Activated naive CD8-positive, alpha-beta T cell treated with anti-CD3 and anti-CD28 coated beads, Interleukin-2, amount 10 ng/mL, durations not matched to agents 7 days and 5 days (primary cell): ENCODE measurements at regions not wholly inside any gene's neighbourhood (a gene's known extent, or its start where the extent isn't known, plus 50 kb on each side); places are given as distances from the start of the nearest gene placed in this dataset.

Experiments
- ATAC-seq: fragments of 150-1000 bp; cut with Tn5 transposase; one replicate; pipeline ENCODE4 v1.10.0; 2021; ENCODE audit warnings: low read depth, moderate library complexity
- POLR2A ChIA-PET: fragments of 350-600 bp; sonication (Branson Sonifier 250); formaldehyde crosslinking; loops from one replicate; lab custom pipeline; 2021; ENCODE audit warnings: antibody characterized with exemption; lab: Charles Lee
- DNase-seq: peaks from one replicate; pipeline ENCODE4 v3.0.0; 2021
- H3K27ac Mint-ChIP-seq: one replicate; pipeline ENCODE4 v1.8.0; 2022; ENCODE audit warnings: mild to moderate bottlenecking, mixed read lengths
- H3K27me3 Mint-ChIP-seq: one replicate; pipeline ENCODE4 v1.8.0; 2022; ENCODE audit warnings: mild to moderate bottlenecking, moderate library complexity, mixed read lengths
- H3K36me3 Mint-ChIP-seq: one replicate; pipeline ENCODE4 v1.8.0; 2021; ENCODE audit warnings: mild to moderate bottlenecking, mixed read lengths
- H3K4me1 Mint-ChIP-seq: one replicate; pipeline ENCODE4 v1.8.0; 2021; ENCODE audit warnings: mixed read lengths
- H3K4me3 Mint-ChIP-seq: one replicate; pipeline ENCODE4 v1.8.0; 2022; ENCODE audit warnings: mild to moderate bottlenecking, moderate library complexity, mixed read lengths
- H3K9me3 Mint-ChIP-seq: one replicate; pipeline ENCODE4 v1.8.0; 2021; ENCODE audit warnings: mixed read lengths

- H3K27me3 Mint-ChIP-seq: peaks cover 6% of the 10 kb centered on the region
- no peak overlapping the region for H3K27ac Mint-ChIP-seq
- DNase-seq: no peak
- H3K4me1 Mint-ChIP-seq: peaks cover 2% of the 10 kb centered on the region
- POLR2A ChIA-PET: no interaction called here
- no peak for ATAC-seq
- H3K9me3 Mint-ChIP-seq: no peaks in the 10 kb centered on the region
- no peak overlapping the region for H3K4me3 Mint-ChIP-seq
- no peaks in the 10 kb centered on the region for H3K36me3 Mint-ChIP-seq
Measured at GRCh38 chr10:130634816-130635215, 498.6 kb downstream of the GLRX3 start.

DNA sequence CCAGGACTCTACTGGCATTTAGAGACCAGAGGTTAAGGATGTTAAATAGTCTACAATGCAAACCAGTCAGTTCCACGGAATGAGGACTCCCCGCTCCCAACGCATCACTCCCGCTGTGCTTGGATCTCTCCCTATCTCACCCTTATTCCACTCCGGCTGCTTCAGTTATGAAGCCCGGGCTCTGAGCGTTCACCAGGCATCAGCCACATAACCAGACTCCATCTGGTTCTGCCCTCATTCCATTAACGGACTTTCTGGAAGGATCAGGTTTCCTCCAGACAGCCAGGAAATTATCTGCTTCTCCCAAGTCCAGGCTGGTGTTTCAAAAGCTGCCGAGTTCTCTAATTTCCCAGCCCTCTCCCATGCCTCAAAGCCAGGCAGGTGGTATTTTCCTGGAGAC is 499.3 kb downstream of the GLRX3 start:
- ATAC-seq: no peak
- H3K27ac Mint-ChIP-seq: no peak overlapping the region
- no peaks in the 10 kb centered on the region for H3K36me3 Mint-ChIP-seq
- H3K27me3 Mint-ChIP-seq: peaks cover 6% of the 10 kb centered on the region
- H3K9me3 Mint-ChIP-seq: no peaks in the 10 kb centered on the region
- POLR2A ChIA-PET: no interaction called here
- DNase-seq: no peak
- no peak overlapping the region for H3K4me3 Mint-ChIP-seq
- H3K4me1 Mint-ChIP-seq: peaks cover 2% of the 10 kb centered on the region

- DNase-seq: no peak
- Mint-ChIP-seq H3K4me1 (peaks cover 2% of the 10 kb centered on the region), H3K27me3 (peaks cover 6% of the 10 kb centered on the region), H3K36me3 (no peaks in the 10 kb centered on the region), H3K4me3 (no peak overlapping the region), H3K27ac (no peak overlapping the region), H3K9me3 (no peaks in the 10 kb centered on the region)
- POLR2A ChIA-PET: no interaction called here
- no peak for ATAC-seq
Measured at GRCh38 chr10:130636313-130636930, 500.2 kb downstream of the GLRX3 start.

DNA sequence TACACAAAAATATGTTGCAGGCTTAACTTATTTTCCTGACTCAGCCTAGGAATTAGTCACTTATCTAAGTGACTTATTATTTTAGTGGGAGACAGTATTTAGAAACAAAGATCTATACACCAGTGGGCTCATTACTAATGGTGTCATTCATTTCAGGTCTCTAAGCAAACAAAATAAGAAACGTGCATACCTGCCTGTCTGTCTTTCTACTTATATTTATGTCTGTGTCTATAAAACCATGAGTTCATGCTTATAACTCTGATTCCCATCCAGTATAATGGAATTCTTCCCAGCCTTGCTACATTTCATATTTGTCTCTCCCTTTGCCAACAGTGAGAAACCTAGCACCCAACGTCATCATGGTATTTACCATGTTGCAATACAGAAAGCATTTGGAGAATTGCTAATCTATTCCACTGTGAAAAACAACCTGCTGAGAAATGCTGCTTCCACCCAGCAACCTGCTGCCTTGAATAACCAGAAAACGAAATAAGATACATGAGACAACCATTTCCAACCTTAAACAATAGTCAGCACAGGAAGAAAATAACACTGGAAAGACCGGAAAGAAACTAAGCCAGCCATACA is 501.0 kb downstream of the GLRX3 start:
- Mint-ChIP-seq H3K4me1 (peaks cover 2% of the 10 kb centered on the region), H3K27ac (no peak overlapping the region), H3K27me3 (peaks cover 6% of the 10 kb centered on the region), H3K4me3 (no peak overlapping the region), H3K36me3 (no peaks in the 10 kb centered on the region), H3K9me3 (no peaks in the 10 kb centered on the region)
- POLR2A ChIA-PET: no interaction called here
- ATAC-seq (no peak), DNase-seq (no peak)

DNA sequence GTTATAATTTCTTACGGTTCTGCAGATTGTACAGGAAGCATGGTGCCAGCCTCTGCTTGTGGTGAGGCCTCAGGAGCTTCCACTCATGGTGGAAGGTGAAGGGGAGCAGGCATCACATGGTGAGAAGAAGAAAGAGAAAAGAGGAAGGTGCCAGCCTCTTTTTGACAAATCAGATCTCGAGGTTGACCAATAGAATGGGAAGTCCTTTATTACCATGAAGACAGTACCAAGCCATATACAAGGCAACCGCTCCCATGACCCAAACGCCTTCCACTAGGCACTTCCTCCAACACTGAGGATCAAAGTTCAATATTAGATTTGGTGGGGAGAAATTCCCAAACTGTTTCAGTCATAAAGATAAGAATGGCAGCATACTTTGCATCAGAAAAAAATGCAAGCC is 502.8 kb downstream of the GLRX3 start:
- POLR2A ChIA-PET: no interaction called here
- H3K4me3 Mint-ChIP-seq: no peak overlapping the region
- peaks cover 6% of the 10 kb centered on the region for H3K27me3 Mint-ChIP-seq
- H3K36me3 Mint-ChIP-seq: no peaks in the 10 kb centered on the region
- peaks cover 2% of the 10 kb centered on the region for H3K4me1 Mint-ChIP-seq
- H3K27ac Mint-ChIP-seq: no peak overlapping the region
- ATAC-seq (no peak), DNase-seq (no peak)
- H3K9me3 Mint-ChIP-seq: no peaks in the 10 kb centered on the region

DNA sequence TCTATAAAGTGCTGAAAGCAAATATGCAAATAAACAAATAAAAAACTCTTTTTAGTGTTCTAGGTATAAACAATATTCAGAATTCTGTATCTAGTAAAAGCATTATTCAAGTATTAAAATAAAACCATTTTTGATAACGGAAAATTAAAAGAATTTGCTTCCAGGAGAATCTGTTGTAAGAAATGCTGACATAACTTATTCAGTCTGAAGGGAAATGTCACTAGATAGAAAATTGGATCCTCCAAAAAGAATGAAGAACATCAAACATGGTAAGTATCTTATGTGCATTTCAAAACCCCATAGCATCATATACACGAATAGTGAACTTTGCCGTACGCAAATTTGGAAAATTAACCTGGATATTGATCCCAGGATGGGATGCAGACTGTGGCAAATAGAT is 506.7 kb downstream of the GLRX3 start:
- no peak overlapping the region for H3K4me3 Mint-ChIP-seq
- no peak overlapping the region for H3K27ac Mint-ChIP-seq
- H3K4me1 Mint-ChIP-seq: no peaks in the 10 kb centered on the region
- no peaks in the 10 kb centered on the region for H3K36me3 Mint-ChIP-seq
- no peak for ATAC-seq
- POLR2A ChIA-PET: no interaction called here
- H3K9me3 Mint-ChIP-seq: no peaks in the 10 kb centered on the region
- no peak for DNase-seq
- peaks cover 4% of the 10 kb centered on the region for H3K27me3 Mint-ChIP-seq

DNA sequence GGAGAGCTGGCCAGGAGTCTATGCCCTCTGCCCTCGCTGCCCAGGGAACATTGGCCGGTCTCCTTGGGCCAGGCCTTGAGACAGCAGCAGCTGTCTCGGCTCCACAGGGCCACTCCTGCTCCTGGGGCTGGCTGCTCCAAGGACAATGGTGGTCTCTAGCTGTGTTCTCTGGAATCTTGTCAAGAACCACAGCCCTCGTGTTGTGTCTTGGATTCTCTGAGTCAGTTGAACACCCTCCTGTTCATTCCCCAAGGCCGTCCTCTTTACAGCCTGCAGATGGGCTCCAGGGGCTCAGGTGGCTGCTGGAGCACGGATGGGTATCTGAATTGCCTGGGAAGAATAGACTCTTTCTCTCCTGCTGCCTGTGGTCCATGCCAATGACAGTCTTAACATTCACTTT is 511.1 kb downstream of the GLRX3 start:
- ATAC-seq (no peak), DNase-seq (no peak)
- POLR2A ChIA-PET: no interaction called here
- Mint-ChIP-seq H3K4me1 (no peaks in the 10 kb centered on the region), H3K36me3 (no peaks in the 10 kb centered on the region), H3K9me3 (no peaks in the 10 kb centered on the region), H3K27me3 (no peaks in the 10 kb centered on the region), H3K4me3 (no peak overlapping the region), H3K27ac (no peak overlapping the region)

GRCh38 chr10:130648807-130649206 is 512.6 kb downstream of the GLRX3 start:
- Mint-ChIP-seq H3K27ac (no peak overlapping the region), H3K4me3 (no peak overlapping the region), H3K9me3 (peaks cover 3% of the 10 kb centered on the region), H3K36me3 (no peaks in the 10 kb centered on the region), H3K27me3 (no peaks in the 10 kb centered on the region), H3K4me1 (no peaks in the 10 kb centered on the region)
- no peak for ATAC-seq
- POLR2A ChIA-PET: no interaction called here
- DNase-seq: no peak

DNA sequence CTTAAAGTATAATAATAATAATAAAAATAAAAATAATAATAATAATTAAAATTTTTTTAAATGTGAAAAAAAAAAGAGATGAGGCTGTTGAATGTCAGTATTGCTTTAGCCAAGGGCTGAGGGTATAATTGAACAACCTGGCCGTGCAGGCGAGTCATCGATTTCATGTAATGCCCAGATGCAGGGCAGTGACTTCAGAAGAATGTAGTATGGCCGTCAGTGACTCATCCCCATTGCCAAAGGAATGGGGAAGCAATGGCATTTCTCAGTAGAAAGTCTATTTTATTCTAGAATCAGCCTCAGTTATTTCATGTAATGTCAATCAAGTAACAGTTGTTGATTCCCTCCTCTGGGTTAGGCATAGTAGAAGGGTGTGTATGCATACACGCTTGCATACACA is 516.4 kb downstream of the GLRX3 start:
- POLR2A ChIA-PET: no interaction called here
- ATAC-seq: no peak
- H3K36me3 Mint-ChIP-seq: no peaks in the 10 kb centered on the region

GRCh38 chr10:130652964-130653578 is 516.9 kb downstream of the GLRX3 start:
- H3K9me3 Mint-ChIP-seq: peaks cover 3% of the 10 kb centered on the region
- no peaks in the 10 kb centered on the region for H3K4me1 Mint-ChIP-seq
- DNase-seq (no peak), ATAC-seq (no peak)
- no peak overlapping the region for H3K27ac Mint-ChIP-seq
- POLR2A ChIA-PET: no interaction called here
- H3K27me3 Mint-ChIP-seq: no peaks in the 10 kb centered on the region
- H3K4me3 Mint-ChIP-seq: no peak overlapping the region
- H3K36me3 Mint-ChIP-seq: no peaks in the 10 kb centered on the region

More for the DNA sequence above, 516.4 kb downstream of the GLRX3 start:
- H3K27me3 Mint-ChIP-seq: no peaks in the 10 kb centered on the region
- no peak overlapping the region for H3K27ac Mint-ChIP-seq
- no peak overlapping the region for H3K4me3 Mint-ChIP-seq
- no peak for DNase-seq
- peaks cover 3% of the 10 kb centered on the region for H3K9me3 Mint-ChIP-seq
- H3K4me1 Mint-ChIP-seq: no peaks in the 10 kb centered on the region

DNA sequence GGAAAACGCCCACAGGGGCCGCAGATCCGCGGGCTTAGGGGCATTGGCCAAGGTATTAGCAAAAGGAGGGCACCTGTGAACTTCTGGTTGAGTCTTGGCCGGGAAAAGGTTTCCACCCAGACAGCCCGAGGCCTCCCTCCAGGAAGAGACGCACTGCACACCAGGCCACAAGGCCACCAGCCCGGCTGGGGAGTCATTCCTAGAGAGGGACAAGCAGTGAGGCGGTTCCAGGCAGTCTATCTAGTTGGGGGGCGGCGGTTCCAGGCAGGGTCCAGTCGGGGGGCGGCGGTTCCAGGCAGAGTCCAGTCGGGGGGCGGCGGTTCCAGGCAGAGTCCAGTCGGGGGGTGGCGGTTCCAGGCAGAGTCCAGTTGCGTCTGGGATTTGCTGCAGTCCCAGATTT is 518.5 kb downstream of the GLRX3 start:
- H3K27ac Mint-ChIP-seq: no peak overlapping the region
- DNase-seq (no peak), ATAC-seq (no peak)
- H3K4me1 Mint-ChIP-seq: no peaks in the 10 kb centered on the region
- H3K36me3 Mint-ChIP-seq: no peaks in the 10 kb centered on the region
- H3K4me3 Mint-ChIP-seq: no peak overlapping the region
- POLR2A ChIA-PET: no interaction called here
- peaks cover 3% of the 10 kb centered on the region for H3K9me3 Mint-ChIP-seq
- no peaks in the 10 kb centered on the region for H3K27me3 Mint-ChIP-seq

GRCh38 chr10:130655313-130656186 is 519.4 kb downstream of the GLRX3 start:
- no peak overlapping the region for H3K4me3 Mint-ChIP-seq
- ATAC-seq (no peak), DNase-seq (no peak)
- no peaks in the 10 kb centered on the region for H3K4me1 Mint-ChIP-seq
- no peaks in the 10 kb centered on the region for H3K27me3 Mint-ChIP-seq
- H3K9me3 Mint-ChIP-seq: peaks cover 3% of the 10 kb centered on the region
- POLR2A ChIA-PET: no interaction called here
- no peaks in the 10 kb centered on the region for H3K36me3 Mint-ChIP-seq
- no peak overlapping the region for H3K27ac Mint-ChIP-seq

DNA sequence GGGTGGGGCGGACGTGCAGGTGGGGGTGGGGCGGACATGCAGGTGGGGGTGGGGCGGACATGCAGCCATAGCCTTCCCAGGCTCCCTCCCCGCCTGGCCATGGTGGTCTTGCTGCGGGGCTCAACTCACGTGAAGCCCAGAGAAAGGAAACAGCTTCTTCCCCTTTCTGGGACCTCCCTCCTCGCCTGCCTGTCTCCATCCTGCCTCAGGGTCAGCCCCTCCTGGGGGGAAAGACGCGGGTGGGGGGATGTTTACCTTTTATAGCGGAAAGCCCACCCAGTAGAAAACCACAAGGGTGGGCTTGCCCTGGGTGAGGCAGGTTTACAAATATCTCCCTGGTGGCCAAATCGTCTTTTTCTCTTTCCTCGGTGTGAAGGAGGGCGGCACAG is 520.0 kb downstream of the GLRX3 start:
- no peaks in the 10 kb centered on the region for H3K4me1 Mint-ChIP-seq
- H3K36me3 Mint-ChIP-seq: no peaks in the 10 kb centered on the region
- no peak for ATAC-seq
- no peaks in the 10 kb centered on the region for H3K27me3 Mint-ChIP-seq
- H3K9me3 Mint-ChIP-seq: peaks cover 3% of the 10 kb centered on the region
- POLR2A ChIA-PET: no interaction called here
- no peak overlapping the region for H3K4me3 Mint-ChIP-seq
- H3K27ac Mint-ChIP-seq: no peak overlapping the region
- no peak for DNase-seq
